HEK293 (cell line): ENCODE measurements at regions not wholly inside any gene's neighbourhood (a gene's known extent, or its start where the extent isn't known, plus 50 kb on each side); places are given as distances from the start of the nearest gene placed in this dataset.

Source experiments
- CTCF ChIA-PET: fragments of 350-600 bp; formaldehyde crosslinking; extraction: SDS; loops from one replicate; lab custom pipeline; 2021; ENCODE audit warnings: antibody characterized with exemption; lab: Yijun Ruan, JAX
- POLR2A ChIA-PET: fragments of 300-600 bp; formaldehyde crosslinking; extraction: SDS; loops from one replicate; lab custom pipeline; 2020; ENCODE audit warnings: antibody characterized with exemption, inconsistent platforms; lab: Yijun Ruan, JAX
- H3K27ac ChIP-seq: fragments of 200-500 bp; sonication (Bioruptor generic); 2 replicates; pipeline ENCODE4 v1.5.1; 2014; ENCODE audit warnings: low read depth, low read length, control low read depth, inconsistent platforms; ENCODE audit errors: extremely low read depth
- H3K36me3 ChIP-seq, 2 experiments: fragments of 200-500 bp in 1 of 2; sonication (Bioruptor generic) in 1 of 2; 1 replicate in 1 of 2; 2 replicates in 1 of 2; pipeline ENCODE4 v1.5.1; 2014 to 2017; ENCODE audit warnings: inconsistent platforms in 2 of 2, low read length in 2 of 2; ENCODE audit not compliant: control insufficient read depth in 2 of 2, insufficient read depth in 1 of 2
- H3K4me1 ChIP-seq: fragments of 200-500 bp; sonication (Bioruptor generic); 2 replicates; pipeline ENCODE4 v1.5.1; 2014; ENCODE audit warnings: mild to moderate bottlenecking, low read length, inconsistent platforms; ENCODE audit not compliant: control insufficient read depth, insufficient read depth
- H3K4me3 ChIP-seq: 2 replicates; pipeline ENCODE4 v1.5.1; 2011; ENCODE audit warnings: low read depth, mild to moderate bottlenecking, control low read depth, low read length, moderate library complexity
- H3K9me3 ChIP-seq: fragments of 200-500 bp; sonication (Bioruptor generic); 2 replicates; pipeline ENCODE4 v1.5.1; 2014; ENCODE audit warnings: low read depth, low read length, inconsistent platforms; ENCODE audit not compliant: control insufficient read depth, insufficient read depth
- MYNN ChIP-seq: fragments of 450-650 bp; formaldehyde crosslinking; IDR thresholded peaks from 2 replicates; pipeline ENCODE4 v1.5.1; 2016; ENCODE audit warnings: missing biosample characterization, missing genetic modification characterization, borderline replicate concordance
- OVOL3 ChIP-seq: fragments of 450-650 bp; formaldehyde crosslinking; IDR thresholded peaks from 2 replicates; pipeline ENCODE4 v1.5.1; 2016; ENCODE audit warnings: missing biosample characterization, missing genetic modification characterization
- REPIN1 ChIP-seq: fragments of 450-650 bp; formaldehyde crosslinking; IDR thresholded peaks from 2 replicates; pipeline ENCODE4 v1.5.1; 2017; ENCODE audit warnings: missing biosample characterization, missing genetic modification characterization, low read depth
- ZNF155 ChIP-seq: fragments of 450-650 bp; formaldehyde crosslinking; IDR thresholded peaks from 2 replicates; pipeline ENCODE4 v1.5.1; 2016; ENCODE audit warnings: missing biosample characterization, missing genetic modification characterization
- ZNF174 ChIP-seq: fragments of 450-650 bp; formaldehyde crosslinking; IDR thresholded peaks from 2 replicates; pipeline ENCODE4 v1.5.0; 2017; ENCODE audit warnings: missing biosample characterization, mild to moderate bottlenecking, missing genetic modification characterization
- ZNF221 ChIP-seq: fragments of 450-650 bp; formaldehyde crosslinking; IDR thresholded peaks from 2 replicates; pipeline ENCODE4 v1.5.1; 2017; ENCODE audit warnings: missing biosample characterization, missing genetic modification characterization, borderline replicate concordance
- ZNF354C ChIP-seq: fragments of 450-650 bp; formaldehyde crosslinking; IDR thresholded peaks from 2 replicates; pipeline ENCODE4 v1.5.1; 2016; ENCODE audit warnings: missing biosample characterization, missing genetic modification characterization, low read depth, borderline replicate concordance
- ZNF416 ChIP-seq: fragments of 450-650 bp; formaldehyde crosslinking; IDR thresholded peaks from 2 replicates; pipeline ENCODE4 v1.5.1; 2016; ENCODE audit warnings: missing biosample characterization, missing genetic modification characterization
- ZNF561 ChIP-seq: fragments of 450-650 bp; IDR thresholded peaks from 2 replicates; pipeline ENCODE4 v1.5.1; 2018; ENCODE audit warnings: missing biosample characterization, missing genetic modification characterization, borderline replicate concordance
- ZNF585B ChIP-seq: fragments of 450-650 bp; formaldehyde crosslinking; IDR thresholded peaks from 2 replicates; pipeline ENCODE4 v1.5.1; 2016; ENCODE audit warnings: missing biosample characterization, missing genetic modification characterization
- ZNF629 ChIP-seq: fragments of 450-650 bp; formaldehyde crosslinking; IDR thresholded peaks from 2 replicates; pipeline ENCODE4 v1.5.1; 2017; ENCODE audit warnings: missing biosample characterization, missing genetic modification characterization
- ZNF677 ChIP-seq: fragments of 450-650 bp; IDR thresholded peaks from 2 replicates; pipeline ENCODE4 v1.5.0; 2018; ENCODE audit warnings: missing biosample characterization, mild to moderate bottlenecking, missing genetic modification characterization, moderate library complexity
- ZNF701 ChIP-seq: fragments of 450-650 bp; formaldehyde crosslinking; IDR thresholded peaks from 2 replicates; pipeline ENCODE4 v1.5.1; 2016; ENCODE audit warnings: missing biosample characterization, missing genetic modification characterization
- TF ChIP-seq, protein P1 (sequence below): fragments of 450-650 bp; formaldehyde crosslinking; IDR thresholded peaks from 2 replicates; pipeline ENCODE4 v1.5.1; 2017; ENCODE audit warnings: missing biosample characterization, mild to moderate bottlenecking, missing genetic modification characterization, moderate library complexity
- TF ChIP-seq, protein P2 (sequence below): fragments of 450-650 bp; formaldehyde crosslinking; IDR thresholded peaks from 2 replicates; pipeline ENCODE4 v1.5.1; 2016; ENCODE audit warnings: missing biosample characterization, missing genetic modification characterization
- TF ChIP-seq, protein P3 (sequence below): fragments of 450-650 bp; formaldehyde crosslinking; IDR thresholded peaks from 2 replicates; pipeline ENCODE4 v1.5.1; 2016; ENCODE audit warnings: missing biosample characterization, missing genetic modification characterization

DNA sequence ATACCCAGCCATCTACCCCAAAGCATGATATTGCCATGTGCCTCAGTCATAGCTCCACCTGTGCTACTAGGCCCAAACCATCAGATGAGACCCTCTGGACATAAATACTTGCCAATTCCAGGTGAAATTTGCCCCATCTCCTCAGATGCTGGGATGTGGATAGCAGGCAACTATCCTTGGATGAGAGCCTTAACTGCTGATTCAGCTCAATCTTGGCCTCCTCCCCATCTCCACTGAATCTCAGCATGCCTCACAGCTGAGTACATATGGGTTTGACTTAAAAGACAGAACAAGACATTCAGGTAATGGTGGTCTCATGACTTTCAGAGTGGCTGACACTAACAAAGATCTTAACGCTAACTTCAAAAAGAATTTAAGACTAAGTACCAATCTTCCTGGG, 50.8 kb upstream of the KLHL13 start:
- POLR2A ChIA-PET = no interaction called here
- CTCF ChIA-PET = interaction anchor here (0.7 kb wide), 1 partner anchor 28 kb away, joined by 4 read pairs; no protein-coding TSS in a partner anchor

DNA sequence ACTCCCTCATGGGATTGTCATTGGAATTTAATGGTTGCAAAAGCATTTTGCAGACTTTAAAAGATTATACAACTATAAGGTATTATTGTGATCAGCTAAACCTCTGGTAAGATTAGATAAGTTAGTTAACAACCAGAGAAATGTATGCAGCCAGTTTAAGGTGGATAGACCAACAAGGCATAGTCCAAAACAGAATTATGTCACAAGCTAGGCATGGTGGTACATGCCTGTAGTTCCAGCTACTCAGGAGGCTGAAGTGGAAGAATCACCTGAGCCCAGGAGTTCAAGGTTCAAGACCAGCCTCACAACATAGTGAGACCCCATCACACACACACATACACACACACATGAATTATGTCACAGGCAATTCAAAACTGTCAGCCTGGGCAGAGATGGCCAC, 54.7 kb upstream of the KLHL13 start:
- ChIA-PET CTCF (no interaction called here), POLR2A (no interaction called here)
- Histone ChIP-seq H3K36me3 (no peaks in the 10 kb centered on the region), H3K9me3 (no peaks in the 10 kb centered on the region), H3K4me3 (no peak overlapping the region), H3K4me1 (no peaks in the 10 kb centered on the region), H3K27ac (no peak overlapping the region)
- no peak for TF ChIP-seq OVOL3 (tag by site-specific recombination)
- no peak for TF ChIP-seq ZNF174
- no peak for TF ChIP-seq ZNF585B (tag by site-specific recombination)

More for the DNA sequence above, 50.8 kb upstream of the KLHL13 start:
- no peak overlapping the region for H3K4me3 ChIP-seq
- no peaks in the 10 kb centered on the region for H3K4me1 ChIP-seq
- no peak overlapping the region for H3K27ac ChIP-seq
- H3K36me3 ChIP-seq = no peaks in the 10 kb centered on the region
- TF ChIP-seq ZNF629 (no peak), ZNF155 (no peak), ZNF561 (tag by site-specific recombination) (no peak)
- no peaks in the 10 kb centered on the region for H3K9me3 ChIP-seq

DNA sequence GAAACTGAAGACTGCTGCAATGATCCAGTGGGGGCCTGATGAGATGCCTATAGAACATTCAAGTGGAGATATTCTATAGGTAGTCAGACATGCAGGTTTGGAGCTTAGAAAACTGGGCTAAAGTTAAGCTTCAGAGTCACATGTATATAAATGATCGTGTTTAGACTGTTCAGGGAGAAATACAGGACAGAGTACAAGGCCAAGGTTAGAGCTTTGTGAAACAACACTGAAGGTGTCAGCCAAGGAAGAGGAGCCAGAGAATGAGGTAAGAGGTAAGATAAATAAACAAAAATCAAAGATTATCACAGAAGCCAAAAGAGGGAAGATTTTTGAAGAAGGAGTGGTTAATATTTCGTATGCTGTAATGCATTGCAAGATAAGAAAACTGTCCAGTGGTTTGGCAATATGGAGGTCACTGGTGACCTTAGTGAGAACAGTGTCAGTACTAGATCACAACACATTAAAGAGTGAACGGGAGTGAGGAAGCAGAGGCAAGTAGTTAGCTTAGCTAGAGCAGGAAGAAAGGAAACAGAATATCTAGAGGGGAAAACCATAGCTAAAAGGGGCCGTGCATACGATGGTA, 58.0 kb upstream of the KLHL13 start:
- H3K36me3 ChIP-seq = no peaks in the 10 kb centered on the region
- no peaks in the 10 kb centered on the region for H3K4me1 ChIP-seq
- no peaks in the 10 kb centered on the region for H3K9me3 ChIP-seq
- H3K27ac ChIP-seq = no peak overlapping the region
- no peak overlapping the region for H3K4me3 ChIP-seq
- TF ChIP-seq, protein P1, sequence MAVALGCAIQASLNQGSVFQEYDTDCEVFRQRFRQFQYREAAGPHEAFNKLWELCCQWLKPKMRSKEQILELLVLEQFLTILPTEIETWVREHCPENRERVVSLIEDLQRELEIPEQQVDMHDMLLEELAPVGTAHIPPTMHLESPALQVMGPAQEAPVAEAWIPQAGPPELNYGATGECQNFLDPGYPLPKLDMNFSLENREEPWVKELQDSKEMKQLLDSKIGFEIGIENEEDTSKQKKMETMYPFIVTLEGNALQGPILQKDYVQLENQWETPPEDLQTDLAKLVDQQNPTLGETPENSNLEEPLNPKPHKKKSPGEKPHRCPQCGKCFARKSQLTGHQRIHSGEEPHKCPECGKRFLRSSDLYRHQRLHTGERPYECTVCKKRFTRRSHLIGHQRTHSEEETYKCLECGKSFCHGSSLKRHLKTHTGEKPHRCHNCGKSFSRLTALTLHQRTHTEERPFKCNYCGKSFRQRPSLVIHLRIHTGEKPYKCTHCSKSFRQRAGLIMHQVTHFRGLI (tag by site-specific recombination) = no peak
- no peak for TF ChIP-seq ZNF221 (tag by site-specific recombination)
- no peak for TF ChIP-seq ZNF701 (tag by site-specific recombination)
- no peak for TF ChIP-seq ZNF416 (tag by site-specific recombination)
- TF ChIP-seq, protein P2, sequence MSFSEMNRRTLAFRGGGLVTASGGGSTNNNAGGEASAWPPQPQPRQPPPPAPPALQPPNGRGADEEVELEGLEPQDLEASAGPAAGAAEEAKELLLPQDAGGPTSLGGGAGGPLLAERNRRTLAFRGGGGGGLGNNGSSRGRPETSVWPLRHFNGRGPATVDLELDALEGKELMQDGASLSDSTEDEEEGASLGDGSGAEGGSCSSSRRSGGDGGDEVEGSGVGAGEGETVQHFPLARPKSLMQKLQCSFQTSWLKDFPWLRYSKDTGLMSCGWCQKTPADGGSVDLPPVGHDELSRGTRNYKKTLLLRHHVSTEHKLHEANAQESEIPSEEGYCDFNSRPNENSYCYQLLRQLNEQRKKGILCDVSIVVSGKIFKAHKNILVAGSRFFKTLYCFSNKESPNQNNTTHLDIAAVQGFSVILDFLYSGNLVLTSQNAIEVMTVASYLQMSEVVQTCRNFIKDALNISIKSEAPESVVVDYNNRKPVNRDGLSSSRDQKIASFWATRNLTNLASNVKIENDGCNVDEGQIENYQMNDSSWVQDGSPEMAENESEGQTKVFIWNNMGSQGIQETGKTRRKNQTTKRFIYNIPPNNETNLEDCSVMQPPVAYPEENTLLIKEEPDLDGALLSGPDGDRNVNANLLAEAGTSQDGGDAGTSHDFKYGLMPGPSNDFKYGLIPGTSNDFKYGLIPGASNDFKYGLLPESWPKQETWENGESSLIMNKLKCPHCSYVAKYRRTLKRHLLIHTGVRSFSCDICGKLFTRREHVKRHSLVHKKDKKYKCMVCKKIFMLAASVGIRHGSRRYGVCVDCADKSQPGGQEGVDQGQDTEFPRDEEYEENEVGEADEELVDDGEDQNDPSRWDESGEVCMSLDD (tag by site-specific recombination) = no peak
- TF ChIP-seq ZNF354C = no peak
- no peak for TF ChIP-seq ZNF677
- TF ChIP-seq, protein P3, sequence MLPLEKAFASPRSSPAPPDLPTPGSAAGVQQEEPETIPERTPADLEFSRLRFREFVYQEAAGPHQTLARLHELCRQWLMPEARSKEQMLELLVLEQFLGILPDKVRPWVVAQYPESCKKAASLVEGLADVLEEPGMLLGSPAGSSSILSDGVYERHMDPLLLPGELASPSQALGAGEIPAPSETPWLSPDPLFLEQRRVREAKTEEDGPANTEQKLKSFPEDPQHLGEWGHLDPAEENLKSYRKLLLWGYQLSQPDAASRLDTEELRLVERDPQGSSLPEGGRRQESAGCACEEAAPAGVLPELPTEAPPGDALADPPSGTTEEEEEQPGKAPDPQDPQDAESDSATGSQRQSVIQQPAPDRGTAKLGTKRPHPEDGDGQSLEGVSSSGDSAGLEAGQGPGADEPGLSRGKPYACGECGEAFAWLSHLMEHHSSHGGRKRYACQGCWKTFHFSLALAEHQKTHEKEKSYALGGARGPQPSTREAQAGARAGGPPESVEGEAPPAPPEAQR (tag by site-specific recombination) = no peak
- TF ChIP-seq MYNN (tag by site-specific recombination) = no peak
- no peak for TF ChIP-seq REPIN1 (tag by site-specific recombination)
- TF ChIP-seq, all 188 proteins: peak for 0
- ChIA-PET POLR2A (no interaction called here), CTCF (no interaction called here)
